ENCODE measurements at regions not wholly inside any gene's neighbourhood (a gene's known extent, or its start where the extent isn't known, plus 50 kb on each side); places are given as distances from the start of the nearest gene placed in this dataset.

- TF ChIP-seq CTCF (IDR thresholded peaks at IDR 0.05 in 4 of 5, conservative IDR thresholded peaks at IDR 0.05 in 1 of 5) (no peak), POLR2A (IDR thresholded peaks at IDR 0.05) (no peak)
Observed at GRCh38 chr7:125727215-125727614, 797.6 kb upstream of the POT1 start.

Data from gastrocnemius medialis (tissue), 4 donors.